ENCODE measurements at regions not wholly inside any gene's neighbourhood (a gene's known extent, or its start where the extent isn't known, plus 50 kb on each side); places are given as distances from the start of the nearest gene placed in this dataset.

- 45 to 68% methylated on average over 3 of the region's 3 CpGs for WGBS, 2 donors
- no peak for DNase-seq
These were observed 253.1 kb downstream of the BCAT1 start for GRCh38 chr12:24695657-24696329.

GRCh38 chr12:24695103-24695502, 253.8 kb downstream of the BCAT1 start:
- 91 to 96% methylated on average over 4 of the region's 4 CpGs for WGBS, 2 donors
- H3K4me3 ChIP-seq: no peak overlapping the region
- H3K27me3 ChIP-seq: no peaks in the 10 kb centered on the region
- no peak for TF ChIP-seq POLR2A (IDR thresholded peaks at IDR 0.05)
- TF ChIP-seq POLR2AphosphoS5 (IDR thresholded peaks at IDR 0.05): no peak
- no peak for TF ChIP-seq CTCF (IDR thresholded peaks at IDR 0.05)
- TF ChIP-seq EP300 (IDR thresholded peaks at IDR 0.05): no peak
- H3K9me3 ChIP-seq: no peaks in the 10 kb centered on the region
- DNase-seq (no peak), ATAC-seq (ENCODE audit: low FRiP score in 2 of 2) (no peak)
- H3K4me1 ChIP-seq: peaks cover 0 to 12% (median 3%) of the 10 kb centered on the region in 4 donors
- no peaks in the 10 kb centered on the region for H3K36me3 ChIP-seq
- no peak overlapping the region for H3K27ac ChIP-seq

More at GRCh38 chr12:24695657-24696329, 253.1 kb downstream of the BCAT1 start:
- H3K36me3 ChIP-seq: no peaks in the 10 kb centered on the region
- no peak for ATAC-seq (ENCODE audit: low FRiP score in 2 of 2)
- TF ChIP-seq CTCF (IDR thresholded peaks at IDR 0.05): no peak
- TF ChIP-seq EP300 (IDR thresholded peaks at IDR 0.05): no peak
- peaks cover 0 to 12% (median 3%) of the 10 kb centered on the region in 4 donors for H3K4me1 ChIP-seq
- no peak overlapping the region for H3K4me3 ChIP-seq
- no peak overlapping the region for H3K27ac ChIP-seq
- no peaks in the 10 kb centered on the region for H3K27me3 ChIP-seq
- no peaks in the 10 kb centered on the region for H3K9me3 ChIP-seq

GRCh38 chr12:24688601-24689000, 260.3 kb downstream of the BCAT1 start:
- Histone ChIP-seq H3K36me3 (no peaks in the 10 kb centered on the region), H3K4me3 (no peak overlapping the region), H3K27me3 (no peaks in the 10 kb centered on the region), H3K9me3 (no peaks in the 10 kb centered on the region), H3K27ac (no peak overlapping the region), H3K4me1 (no peaks in the 10 kb centered on the region)
- WGBS, 2 donors: 89 to 95% methylated on average over 6 of the region's 6 CpGs
- ATAC-seq (ENCODE audit: low FRiP score in 2 of 2) (no peak), DNase-seq (no peak)
- TF ChIP-seq POLR2AphosphoS5 (IDR thresholded peaks at IDR 0.05) (no peak), POLR2A (IDR thresholded peaks at IDR 0.05) (no peak), CTCF (IDR thresholded peaks at IDR 0.05) (no peak), EP300 (IDR thresholded peaks at IDR 0.05) (no peak)

- ATAC-seq (ENCODE audit: low FRiP score in 2 of 2): no peak
- Histone ChIP-seq H3K9me3 (no peaks in the 10 kb centered on the region), H3K36me3 (no peaks in the 10 kb centered on the region)
These were observed 267.3 kb downstream of the BCAT1 start for GRCh38 chr12:24681570-24681969.

More at GRCh38 chr12:24681570-24681969, 267.3 kb downstream of the BCAT1 start:
- Histone ChIP-seq H3K4me1 (peaks cover 0 to 8% (median 0%) of the 10 kb centered on the region in 4 donors), H3K4me3 (no peak overlapping the region), H3K27ac (no peak overlapping the region), H3K27me3 (no peaks in the 10 kb centered on the region)
- WGBS, 2 donors: 90 to 98% methylated on average over 2 to 3 of the region's 3 CpGs
- no peak for TF ChIP-seq POLR2A (IDR thresholded peaks at IDR 0.05)
- no peak for TF ChIP-seq CTCF (IDR thresholded peaks at IDR 0.05)
- no peak for TF ChIP-seq EP300 (IDR thresholded peaks at IDR 0.05)
- no peak for TF ChIP-seq POLR2AphosphoS5 (IDR thresholded peaks at IDR 0.05)
- no peak for DNase-seq

Data from upper lobe of left lung (tissue), 6 donors.